K562 (cell line): ENCODE measurements at regions not wholly inside any gene's neighbourhood (a gene's known extent, or its start where the extent isn't known, plus 50 kb on each side); places are given as distances from the start of the nearest gene placed in this dataset.

Source experiments
- BRF1 ChIP-seq: IDR thresholded peaks from 3 replicates; pipeline ENCODE4 v1.6.1; 2011; ENCODE audit warnings: borderline replicate concordance, mild to moderate bottlenecking; ENCODE audit not compliant: insufficient read length; ENCODE audit errors: extremely low read depth
- CBFA2T3 ChIP-seq: fragments of 450-650 bp; IDR thresholded peaks from 2 replicates; pipeline ENCODE4 v1.6.1; 2017
- CEBPB ChIP-seq: fragments of 450-650 bp; IDR thresholded peaks from 2 replicates; pipeline ENCODE4 v1.6.1; 2016; ENCODE audit warnings: missing genetic modification characterization, missing compliant biosample characterization
- EZH2 ChIP-seq: IDR thresholded peaks from 2 replicates; pipeline ENCODE4 v1.6.1; 2012; ENCODE audit warnings: low read depth, mild to moderate bottlenecking, inconsistent platforms, low read length, borderline replicate concordance
- IRF2 ChIP-seq: sonication (generic); formaldehyde crosslinking; IDR thresholded peaks from 2 replicates; pipeline ENCODE4 v1.8.1; 2022; ENCODE audit warnings: mild to moderate bottlenecking, missing genetic modification reagents
- TF ChIP-seq, protein P1 (sequence below), 2 experiments: fragments of 450-650 bp in 1 of 2; sonication (generic) in 1 of 2; formaldehyde crosslinking; conservative IDR thresholded peaks; 2 replicates each; pipeline versions ENCODE4 v1.4.0 to v1.8.1; 2020 to 2022; ENCODE audit warnings: mild to moderate bottlenecking in 1 of 2, missing genetic modification reagents in 1 of 2

DNA sequence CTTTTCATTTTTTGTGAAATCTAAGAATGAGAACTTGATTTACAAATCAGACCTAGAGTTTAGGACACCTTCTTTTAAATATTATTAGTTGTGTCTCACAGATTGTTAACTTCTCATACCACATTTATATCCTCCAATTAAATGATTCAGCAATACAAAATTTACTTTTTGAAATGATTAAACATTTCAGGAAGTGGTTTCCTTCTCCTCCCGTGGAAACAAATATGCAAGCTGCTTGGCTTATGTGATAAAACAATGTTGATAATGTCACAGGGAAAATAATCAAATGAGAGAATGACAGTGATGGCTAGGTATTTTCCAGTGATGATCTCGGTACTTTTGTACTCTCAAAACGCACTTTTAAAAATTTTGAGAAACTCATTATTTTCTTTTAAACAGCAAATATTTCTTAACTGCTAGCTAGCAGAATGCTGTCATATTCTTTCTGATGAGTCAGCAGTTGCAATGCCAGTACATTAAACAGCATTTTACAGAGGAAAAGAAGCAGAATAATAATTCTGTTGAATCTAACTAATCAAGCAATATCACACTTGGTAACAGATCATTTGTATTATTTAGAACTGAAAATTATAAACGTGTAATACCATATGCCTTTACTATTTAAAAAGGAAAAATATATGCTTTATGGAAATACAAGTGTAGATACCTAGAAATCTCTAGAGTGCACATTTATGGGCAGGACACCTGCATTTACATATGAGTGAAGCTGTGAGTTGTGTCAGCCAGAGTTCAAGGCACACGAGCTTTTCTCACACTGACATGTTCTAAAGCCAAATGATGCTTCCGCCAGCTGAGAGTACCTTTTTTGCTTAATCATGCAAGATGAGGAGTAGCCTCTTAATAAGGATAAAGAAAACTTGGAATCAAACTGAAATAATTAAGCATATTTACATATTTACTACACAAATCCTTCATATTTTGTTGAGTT is 53.6 kb upstream of the CDH18 start:
- TF ChIP-seq BRF1 = no peak
- TF ChIP-seq CBFA2T3 = no peak
- TF ChIP-seq IRF2 (CRISPR knock-in tag) = no peak
- no peak for TF ChIP-seq CEBPB (tag)
- TF ChIP-seq EZH2 = no peak
- TF ChIP-seq, protein P1, sequence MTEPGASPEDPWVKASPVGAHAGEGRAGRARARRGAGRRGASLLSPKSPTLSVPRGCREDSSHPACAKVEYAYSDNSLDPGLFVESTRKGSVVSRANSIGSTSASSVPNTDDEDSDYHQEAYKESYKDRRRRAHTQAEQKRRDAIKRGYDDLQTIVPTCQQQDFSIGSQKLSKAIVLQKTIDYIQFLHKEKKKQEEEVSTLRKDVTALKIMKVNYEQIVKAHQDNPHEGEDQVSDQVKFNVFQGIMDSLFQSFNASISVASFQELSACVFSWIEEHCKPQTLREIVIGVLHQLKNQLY (CRISPR knock-in tag; conservative IDR thresholded peaks at IDR 0.05) = no peak
